MM.1S (cell line): ENCODE measurements at regions not wholly inside any gene's neighbourhood (a gene's known extent, or its start where the extent isn't known, plus 50 kb on each side); places are given as distances from the start of the nearest gene placed in this dataset.

Source experiments
- DNase-seq: peaks from one replicate; pipeline ENCODE4 v3.0.0-alpha.2; 2015
- H2AFZ ChIP-seq: fragments of 300-600 bp; sonication (generic); 2 replicates; pipeline ENCODE4 v1.6.0; 2016; ENCODE audit warnings: antibody characterized with exemption, low read length
- H3F3A ChIP-seq: fragments of 300-600 bp; sonication (generic); 2 replicates; pipeline ENCODE4 v1.6.1; 2016; ENCODE audit warnings: mild to moderate bottlenecking, antibody characterized with exemption, low read length, moderate library complexity, mixed read lengths; ENCODE audit not compliant: insufficient read depth
- H3K27ac ChIP-seq: fragments of 300-600 bp; sonication (generic); 2 replicates; pipeline ENCODE4 v1.5.1; 2016; ENCODE audit warnings: mild to moderate bottlenecking, low read length
- H3K27me3 ChIP-seq: fragments of 300-600 bp; sonication (generic); replicated peaks from 2 replicates; pipeline ENCODE4 v1.6.0; 2016; ENCODE audit warnings: low read length; ENCODE audit not compliant: insufficient read depth
- H3K36me3 ChIP-seq: fragments of 300-600 bp; sonication (generic); replicated peaks from 2 replicates; pipeline ENCODE4 v1.6.1; 2016; ENCODE audit warnings: mild to moderate bottlenecking, low read length, mixed read lengths; ENCODE audit not compliant: insufficient read depth
- H3K4me1 ChIP-seq: fragments of 300-600 bp; sonication (generic); 2 replicates; pipeline ENCODE4 v1.6.1; 2016; ENCODE audit warnings: low read length, mixed read lengths
- H3K4me2 ChIP-seq: fragments of 300-600 bp; sonication (generic); 2 replicates; pipeline ENCODE4 v1.6.0; 2016; ENCODE audit warnings: low read depth, low read length
- H3K4me3 ChIP-seq: fragments of 300-600 bp; sonication (generic); 2 replicates; pipeline ENCODE4 v1.5.1; 2016; ENCODE audit warnings: low read length, mixed read lengths
- H3K79me2 ChIP-seq: fragments of 300-600 bp; sonication (generic); 2 replicates; pipeline ENCODE4 v1.6.1; 2016; ENCODE audit warnings: mixed run types, low read length, mixed read lengths
- H3K9ac ChIP-seq: fragments of 300-600 bp; sonication (generic); 2 replicates; pipeline ENCODE4 v1.6.1; 2016; ENCODE audit warnings: low read length, mixed read lengths
- H3K9me2 ChIP-seq: fragments of 300-600 bp; sonication (generic); replicated peaks from 2 replicates; pipeline ENCODE4 v1.6.1; 2016; ENCODE audit warnings: mild to moderate bottlenecking, low read length, mixed read lengths; ENCODE audit not compliant: insufficient read depth
- H3K9me3 ChIP-seq: fragments of 300-600 bp; sonication (generic); replicated peaks from 2 replicates; pipeline ENCODE4 v1.6.1; 2016; ENCODE audit warnings: mild to moderate bottlenecking, low read length, mixed read lengths; ENCODE audit not compliant: insufficient read depth
- H4K20me1 ChIP-seq: fragments of 300-600 bp; sonication (generic); 2 replicates; pipeline ENCODE4 v1.6.1; 2016; ENCODE audit warnings: mild to moderate bottlenecking, low read length, moderate library complexity, mixed read lengths; ENCODE audit not compliant: insufficient read depth
- EZH2 ChIP-seq: fragments of 300-600 bp; sonication (generic); optimal IDR thresholded peaks from 2 replicates; pipeline ENCODE3; 2017; ENCODE audit warnings: low read depth, mild to moderate bottlenecking, antibody characterized with exemption, low read length, mixed read lengths
- EZH2phosphoT487 ChIP-seq: fragments of 300-600 bp; sonication (generic); IDR thresholded peaks from 2 replicates; pipeline ENCODE4 v1.6.1; 2018; ENCODE audit warnings: antibody characterized with exemption, low read length
- TF ChIP-seq, protein P1 (sequence below): fragments of 300-600 bp; sonication (generic); IDR thresholded peaks from 2 replicates; pipeline ENCODE4 v1.5.1; 2016; ENCODE audit warnings: antibody characterized with exemption, low read length, mixed read lengths

DNA sequence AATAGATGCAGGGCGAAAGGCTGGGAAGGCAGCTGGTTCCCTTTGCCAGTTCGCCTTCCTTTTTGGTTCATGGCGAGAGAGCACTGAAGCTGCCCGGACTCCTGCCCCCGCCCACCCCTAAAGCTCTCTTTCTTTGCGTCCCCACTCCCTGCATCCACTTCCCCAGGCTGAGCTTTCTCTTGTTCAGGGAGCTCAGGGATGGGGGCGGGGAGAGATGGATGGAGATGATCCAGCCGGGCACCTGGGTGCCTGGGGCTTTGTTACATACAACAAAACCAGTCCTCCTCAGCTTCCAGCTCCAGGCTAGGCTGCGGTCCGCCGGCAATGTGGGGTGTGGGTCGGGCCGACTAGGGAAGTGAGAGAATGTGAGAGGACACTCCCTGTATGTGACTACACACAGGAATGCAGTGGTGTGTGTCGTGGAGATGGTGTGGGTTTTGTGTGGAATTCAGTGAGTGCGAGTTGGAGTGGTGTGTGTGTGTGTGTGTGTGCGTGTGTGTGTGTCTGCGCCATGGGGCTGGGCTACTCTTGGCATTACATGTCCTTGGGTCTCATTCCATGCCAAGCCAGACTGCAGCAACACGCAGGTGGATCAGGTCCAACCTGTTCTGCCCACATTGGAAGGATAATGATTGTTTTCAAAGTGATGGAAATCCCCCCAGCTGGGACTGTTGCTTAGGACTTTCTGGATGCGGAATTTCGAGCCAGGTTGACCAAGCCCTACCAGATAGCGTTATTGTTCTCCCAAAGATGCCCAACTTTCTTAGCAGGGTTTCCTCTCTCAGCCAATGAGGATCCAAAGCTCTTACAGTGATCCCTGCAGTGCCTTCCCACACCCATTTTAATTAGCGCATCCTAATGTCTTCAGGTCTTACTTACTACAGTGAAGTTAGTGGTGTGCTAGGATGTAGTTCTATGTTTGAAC lies 149.4 kb upstream of the CHRDL1 start:
- H3F3A ChIP-seq: no peaks in the 10 kb centered on the region
- no peaks in the 10 kb centered on the region for H3K27me3 ChIP-seq
- no peak for DNase-seq
- H3K9me2 ChIP-seq: no peaks in the 10 kb centered on the region
- H3K36me3 ChIP-seq: no peaks in the 10 kb centered on the region
- no peak overlapping the region for H3K4me3 ChIP-seq
- no peak overlapping the region for H3K9ac ChIP-seq
- no peak overlapping the region for H3K4me2 ChIP-seq
- H2AFZ ChIP-seq: no peak overlapping the region
- no peaks in the 10 kb centered on the region for H3K79me2 ChIP-seq
- H3K4me1 ChIP-seq: no peaks in the 10 kb centered on the region
- H3K9me3 ChIP-seq: no peaks in the 10 kb centered on the region
- no peak overlapping the region for H3K27ac ChIP-seq
- no peaks in the 10 kb centered on the region for H4K20me1 ChIP-seq
- TF ChIP-seq EZH2 (no peak), EZH2phosphoT487 (no peak)
- TF ChIP-seq, protein P1, sequence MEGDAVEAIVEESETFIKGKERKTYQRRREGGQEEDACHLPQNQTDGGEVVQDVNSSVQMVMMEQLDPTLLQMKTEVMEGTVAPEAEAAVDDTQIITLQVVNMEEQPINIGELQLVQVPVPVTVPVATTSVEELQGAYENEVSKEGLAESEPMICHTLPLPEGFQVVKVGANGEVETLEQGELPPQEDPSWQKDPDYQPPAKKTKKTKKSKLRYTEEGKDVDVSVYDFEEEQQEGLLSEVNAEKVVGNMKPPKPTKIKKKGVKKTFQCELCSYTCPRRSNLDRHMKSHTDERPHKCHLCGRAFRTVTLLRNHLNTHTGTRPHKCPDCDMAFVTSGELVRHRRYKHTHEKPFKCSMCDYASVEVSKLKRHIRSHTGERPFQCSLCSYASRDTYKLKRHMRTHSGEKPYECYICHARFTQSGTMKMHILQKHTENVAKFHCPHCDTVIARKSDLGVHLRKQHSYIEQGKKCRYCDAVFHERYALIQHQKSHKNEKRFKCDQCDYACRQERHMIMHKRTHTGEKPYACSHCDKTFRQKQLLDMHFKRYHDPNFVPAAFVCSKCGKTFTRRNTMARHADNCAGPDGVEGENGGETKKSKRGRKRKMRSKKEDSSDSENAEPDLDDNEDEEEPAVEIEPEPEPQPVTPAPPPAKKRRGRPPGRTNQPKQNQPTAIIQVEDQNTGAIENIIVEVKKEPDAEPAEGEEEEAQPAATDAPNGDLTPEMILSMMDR: no peak

GRCh38 chrX:110944311-110944750 lies 148.7 kb upstream of the CHRDL1 start:
- H3K9me2 ChIP-seq: no peaks in the 10 kb centered on the region
- no peaks in the 10 kb centered on the region for H3K4me1 ChIP-seq
- no peak for TF ChIP-seq EZH2phosphoT487
- no peak for TF ChIP-seq EZH2
- TF ChIP-seq, protein P1: no peak
- no peak overlapping the region for H3K9ac ChIP-seq
- H3F3A ChIP-seq: no peaks in the 10 kb centered on the region
- no peaks in the 10 kb centered on the region for H4K20me1 ChIP-seq
- H3K79me2 ChIP-seq: no peaks in the 10 kb centered on the region
- no peak overlapping the region for H3K4me3 ChIP-seq
- H3K27ac ChIP-seq: no peak overlapping the region
- H3K36me3 ChIP-seq: no peaks in the 10 kb centered on the region
- H3K4me2 ChIP-seq: no peak overlapping the region
- no peak overlapping the region for H2AFZ ChIP-seq
- H3K27me3 ChIP-seq: no peaks in the 10 kb centered on the region
- no peak for DNase-seq
- no peaks in the 10 kb centered on the region for H3K9me3 ChIP-seq

GRCh38 chrX:110941906-110942305 lies 146.3 kb upstream of the CHRDL1 start:
- no peak for DNase-seq
- H3K27ac ChIP-seq: no peak overlapping the region
- TF ChIP-seq, protein P1: no peak
- TF ChIP-seq EZH2 (no peak), EZH2phosphoT487 (no peak)

More at GRCh38 chrX:110941906-110942305, 146.3 kb upstream of the CHRDL1 start:
- H2AFZ ChIP-seq: no peak overlapping the region
- no peaks in the 10 kb centered on the region for H3K9me2 ChIP-seq
- H3K36me3 ChIP-seq: no peaks in the 10 kb centered on the region
- no peaks in the 10 kb centered on the region for H3K79me2 ChIP-seq
- no peaks in the 10 kb centered on the region for H3K9me3 ChIP-seq
- no peak overlapping the region for H3K9ac ChIP-seq
- no peak overlapping the region for H3K4me2 ChIP-seq
- H3K4me1 ChIP-seq: no peaks in the 10 kb centered on the region
- H3K27me3 ChIP-seq: no peaks in the 10 kb centered on the region
- no peak overlapping the region for H3K4me3 ChIP-seq
- no peaks in the 10 kb centered on the region for H4K20me1 ChIP-seq
- H3F3A ChIP-seq: no peaks in the 10 kb centered on the region
